Endothelial cell (in vitro differentiated cells): ENCODE measurements at regions not wholly inside any gene's neighbourhood (a gene's known extent, or its start where the extent isn't known, plus 50 kb on each side); places are given as distances from the start of the nearest gene placed in this dataset.

ENCODE experiments used
- DNase-seq: peaks from one replicate; pipeline ENCODE4 v3.0.0; 2021; ENCODE audit warnings: low spot score
- H3K27ac Mint-ChIP-seq: one replicate; pipeline ENCODE4 v1.8.0; 2021; ENCODE audit warnings: mixed read lengths, inconsistent platforms; ENCODE audit not compliant: unreplicated experiment
- H3K27me3 Mint-ChIP-seq: one replicate; pipeline ENCODE4 v1.8.0; 2021; ENCODE audit warnings: mild to moderate bottlenecking, moderate library complexity, mixed read lengths, inconsistent platforms; ENCODE audit not compliant: unreplicated experiment
- H3K36me3 Mint-ChIP-seq: one replicate; pipeline ENCODE4 v1.8.0; 2021; ENCODE audit warnings: mild to moderate bottlenecking, low read depth, mixed read lengths, inconsistent platforms; ENCODE audit not compliant: unreplicated experiment
- H3K4me1 Mint-ChIP-seq: one replicate; pipeline ENCODE4 v1.8.0; 2021; ENCODE audit warnings: mild to moderate bottlenecking, mixed read lengths, inconsistent platforms; ENCODE audit not compliant: unreplicated experiment
- H3K4me3 Mint-ChIP-seq: one replicate; pipeline ENCODE4 v1.8.0; 2021; ENCODE audit warnings: mild to moderate bottlenecking, mixed read lengths, inconsistent platforms; ENCODE audit not compliant: unreplicated experiment
- H3K9me3 Mint-ChIP-seq: one replicate; pipeline ENCODE4 v1.8.0; 2021; ENCODE audit warnings: mixed read lengths, inconsistent platforms; ENCODE audit not compliant: unreplicated experiment
- TF ChIP-seq, protein P1 (sequence below): fragments of 200-600 bp; sonication (generic); IDR thresholded peaks from one replicate; pipeline ENCODE4 v1.5.0; 2021; ENCODE audit warnings: antibody characterized with exemption; ENCODE audit not compliant: unreplicated experiment

DNA sequence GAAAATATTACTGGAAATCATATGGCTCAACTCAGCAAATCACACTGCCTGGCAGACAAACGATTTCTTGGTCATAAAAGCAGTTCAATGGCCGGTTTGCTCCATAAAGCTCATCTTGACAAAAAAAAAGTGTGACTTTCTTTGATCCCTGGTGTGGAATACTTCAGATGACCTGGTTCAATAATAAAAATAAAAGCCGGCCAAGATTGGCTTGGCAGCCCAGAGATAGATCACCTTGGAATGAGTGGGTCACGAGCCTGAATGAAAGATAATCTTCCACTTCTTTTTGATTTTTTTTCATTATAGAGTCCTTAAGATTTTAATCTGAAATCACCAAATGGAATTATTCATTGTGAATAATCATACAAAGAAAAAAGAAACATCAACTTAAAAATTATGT, 445.3 kb upstream of the CITED2 start:
- H3K9me3 Mint-ChIP-seq: no peaks in the 10 kb centered on the region
- no peaks in the 10 kb centered on the region for H3K36me3 Mint-ChIP-seq
- TF ChIP-seq, protein P1, sequence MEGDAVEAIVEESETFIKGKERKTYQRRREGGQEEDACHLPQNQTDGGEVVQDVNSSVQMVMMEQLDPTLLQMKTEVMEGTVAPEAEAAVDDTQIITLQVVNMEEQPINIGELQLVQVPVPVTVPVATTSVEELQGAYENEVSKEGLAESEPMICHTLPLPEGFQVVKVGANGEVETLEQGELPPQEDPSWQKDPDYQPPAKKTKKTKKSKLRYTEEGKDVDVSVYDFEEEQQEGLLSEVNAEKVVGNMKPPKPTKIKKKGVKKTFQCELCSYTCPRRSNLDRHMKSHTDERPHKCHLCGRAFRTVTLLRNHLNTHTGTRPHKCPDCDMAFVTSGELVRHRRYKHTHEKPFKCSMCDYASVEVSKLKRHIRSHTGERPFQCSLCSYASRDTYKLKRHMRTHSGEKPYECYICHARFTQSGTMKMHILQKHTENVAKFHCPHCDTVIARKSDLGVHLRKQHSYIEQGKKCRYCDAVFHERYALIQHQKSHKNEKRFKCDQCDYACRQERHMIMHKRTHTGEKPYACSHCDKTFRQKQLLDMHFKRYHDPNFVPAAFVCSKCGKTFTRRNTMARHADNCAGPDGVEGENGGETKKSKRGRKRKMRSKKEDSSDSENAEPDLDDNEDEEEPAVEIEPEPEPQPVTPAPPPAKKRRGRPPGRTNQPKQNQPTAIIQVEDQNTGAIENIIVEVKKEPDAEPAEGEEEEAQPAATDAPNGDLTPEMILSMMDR: no peak
- H3K27ac Mint-ChIP-seq: no peak overlapping the region
- H3K4me3 Mint-ChIP-seq: no peak overlapping the region
- H3K4me1 Mint-ChIP-seq: no peaks in the 10 kb centered on the region
- H3K27me3 Mint-ChIP-seq: no peaks in the 10 kb centered on the region
- no peak for DNase-seq

DNA sequence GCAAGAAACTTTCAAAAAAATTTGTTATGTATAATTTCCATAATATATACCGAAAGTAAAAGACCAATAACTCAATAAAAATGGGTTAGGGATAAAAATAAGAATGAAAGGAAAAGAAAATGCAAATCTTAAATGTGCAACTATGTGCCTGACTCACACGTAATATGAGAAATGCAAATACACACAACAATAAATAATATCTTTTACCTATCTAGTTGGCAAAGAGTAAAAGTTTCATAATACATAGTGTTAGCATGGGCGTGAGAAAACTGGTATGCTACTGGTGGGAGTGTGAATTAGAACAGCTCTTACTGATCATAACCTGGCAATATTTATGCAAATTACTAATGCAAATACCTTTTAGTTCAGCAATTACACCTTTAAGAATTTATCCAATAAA, 438.5 kb upstream of the CITED2 start:
- Mint-ChIP-seq H3K4me3 (no peak overlapping the region), H3K9me3 (no peaks in the 10 kb centered on the region), H3K36me3 (no peaks in the 10 kb centered on the region), H3K27me3 (no peaks in the 10 kb centered on the region), H3K4me1 (no peaks in the 10 kb centered on the region), H3K27ac (no peak overlapping the region)
- TF ChIP-seq, protein P1: no peak
- no peak for DNase-seq

DNA sequence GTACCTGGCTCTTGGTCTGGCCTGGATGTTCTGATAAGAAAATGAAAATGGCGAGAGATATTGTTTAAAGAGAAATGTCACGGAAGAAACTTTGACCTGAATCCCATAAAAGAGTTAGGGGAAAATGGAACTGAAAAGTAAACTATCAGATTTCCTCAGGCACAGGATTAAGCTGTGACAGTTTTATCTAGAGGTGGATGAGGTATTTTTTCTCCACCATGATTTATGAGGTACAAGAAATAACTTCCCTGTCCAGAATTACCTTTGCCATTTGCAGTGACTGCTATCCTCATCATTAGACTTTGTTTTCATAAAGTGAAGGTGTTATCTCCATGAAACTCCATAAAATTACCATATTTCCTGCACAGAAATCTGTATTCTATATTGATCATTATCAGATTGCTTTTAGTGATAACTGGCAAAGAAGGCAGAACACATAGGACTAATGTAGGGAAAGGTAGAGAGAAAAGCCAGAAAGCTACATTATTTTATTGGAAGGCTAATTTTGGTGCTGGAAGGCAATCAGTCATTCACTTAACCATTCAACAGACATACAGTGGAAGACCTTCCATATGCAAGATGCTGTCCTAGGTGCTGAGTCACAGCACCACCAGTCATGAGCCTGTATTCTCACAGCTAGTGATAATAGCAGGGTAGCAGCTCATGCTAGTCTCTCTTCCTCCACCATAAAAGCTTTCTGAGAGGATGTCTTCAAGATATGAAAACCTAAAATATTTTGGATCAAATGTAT, 427.3 kb upstream of the CITED2 start:
- Mint-ChIP-seq H3K4me1 (no peaks in the 10 kb centered on the region), H3K4me3 (no peak overlapping the region), H3K36me3 (peaks cover 4% of the 10 kb centered on the region), H3K9me3 (no peaks in the 10 kb centered on the region), H3K27ac (no peak overlapping the region), H3K27me3 (peaks cover 3% of the 10 kb centered on the region)
- no peak for DNase-seq
- TF ChIP-seq, protein P1: no peak

DNA sequence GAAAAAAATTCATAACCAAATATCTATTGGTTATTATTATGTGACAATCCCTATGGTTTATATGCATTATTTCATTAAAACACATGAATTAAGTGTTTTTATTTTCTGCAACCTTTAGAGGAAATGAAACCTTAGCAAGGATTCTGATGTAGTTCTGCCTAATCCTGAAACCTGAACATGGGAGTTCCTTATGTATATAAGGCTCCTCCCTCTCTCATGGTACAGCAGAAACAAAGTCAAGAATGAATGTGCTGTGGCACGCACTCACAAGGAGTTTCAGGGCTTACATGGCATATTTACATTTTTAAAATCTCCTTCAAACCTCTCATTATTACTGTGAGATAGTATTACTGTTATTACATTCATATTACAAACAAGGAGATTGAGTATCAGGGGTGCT, 426.4 kb upstream of the CITED2 start:
- no peak overlapping the region for H3K4me3 Mint-ChIP-seq
- TF ChIP-seq, protein P1: no peak
- no peak overlapping the region for H3K27ac Mint-ChIP-seq
- H3K27me3 Mint-ChIP-seq: peaks cover 3% of the 10 kb centered on the region
- H3K36me3 Mint-ChIP-seq: peaks cover 4% of the 10 kb centered on the region
- no peaks in the 10 kb centered on the region for H3K9me3 Mint-ChIP-seq
- DNase-seq: no peak
- H3K4me1 Mint-ChIP-seq: no peaks in the 10 kb centered on the region

DNA sequence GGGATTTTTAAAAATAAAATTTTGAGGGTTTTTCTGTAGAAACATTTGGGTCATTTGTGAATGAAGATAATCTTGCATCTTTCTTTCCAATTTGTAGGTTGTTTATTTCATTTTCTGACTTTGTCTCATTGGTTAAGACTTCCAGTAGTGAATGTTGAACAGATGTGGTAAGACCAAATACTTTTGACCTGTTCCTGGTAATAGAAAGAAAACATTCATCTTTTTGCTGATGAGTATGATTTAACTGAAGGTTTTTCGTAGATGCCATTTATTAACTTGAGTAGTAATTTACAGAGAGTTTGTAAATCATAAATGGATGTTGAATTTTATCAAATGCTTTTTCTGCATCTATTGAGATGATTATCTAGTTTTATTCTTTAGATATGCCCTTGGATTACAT, 416.1 kb upstream of the CITED2 start:
- DNase-seq: no peak
- H3K27ac Mint-ChIP-seq: no peak overlapping the region
- H3K4me3 Mint-ChIP-seq: no peak overlapping the region
- H3K36me3 Mint-ChIP-seq: no peaks in the 10 kb centered on the region
- TF ChIP-seq, protein P1: no peak
- no peaks in the 10 kb centered on the region for H3K27me3 Mint-ChIP-seq
- no peaks in the 10 kb centered on the region for H3K9me3 Mint-ChIP-seq
- H3K4me1 Mint-ChIP-seq: no peaks in the 10 kb centered on the region
